ENCODE measurements at regions not wholly inside any gene's neighbourhood (a gene's known extent, or its start where the extent isn't known, plus 50 kb on each side); places are given as distances from the start of the nearest gene placed in this dataset.

GRCh38 chr7:4428526-4428925 lies 253.6 kb upstream of the FOXK1 start:
- peaks cover 78% of the 10 kb centered on the region for H3K9me3 Mint-ChIP-seq
- no peak overlapping the region for H3K27ac Mint-ChIP-seq
- DNase-seq: no peak
- TF ChIP-seq CTCF (IDR thresholded peaks at IDR 0.05): no peak
- no peaks in the 10 kb centered on the region for H3K36me3 Mint-ChIP-seq (ENCODE audit: low read depth)
- H3K27me3 Mint-ChIP-seq (ENCODE audit: low read depth, poor library complexity): peaks cover 12% of the 10 kb centered on the region
- H3K4me1 Mint-ChIP-seq: no peaks in the 10 kb centered on the region
- no peak overlapping the region for H3K4me3 Mint-ChIP-seq

GRCh38 chr7:4430227-4430626 lies 251.9 kb upstream of the FOXK1 start:
- H3K27ac Mint-ChIP-seq: no peak overlapping the region
- no peaks in the 10 kb centered on the region for H3K36me3 Mint-ChIP-seq (ENCODE audit: low read depth)
- no peaks in the 10 kb centered on the region for H3K4me1 Mint-ChIP-seq
- peaks cover 12% of the 10 kb centered on the region for H3K27me3 Mint-ChIP-seq (ENCODE audit: low read depth, poor library complexity)
- TF ChIP-seq CTCF (IDR thresholded peaks at IDR 0.05): no peak
- no peak for DNase-seq
- no peak overlapping the region for H3K4me3 Mint-ChIP-seq
- peaks cover 79% of the 10 kb centered on the region for H3K9me3 Mint-ChIP-seq

GRCh38 chr7:4434306-4434705 lies 247.8 kb upstream of the FOXK1 start:
- Mint-ChIP-seq H3K27me3 (ENCODE audit: low read depth, poor library complexity) (peaks cover 24% of the 10 kb centered on the region), H3K36me3 (ENCODE audit: low read depth) (no peaks in the 10 kb centered on the region), H3K9me3 (peaks cover 51% of the 10 kb centered on the region), H3K4me1 (no peaks in the 10 kb centered on the region), H3K4me3 (no peak overlapping the region), H3K27ac (no peak overlapping the region)
- DNase-seq: no peak
- TF ChIP-seq CTCF (IDR thresholded peaks at IDR 0.05): no peak

- Mint-ChIP-seq H3K4me1 (no peaks in the 10 kb centered on the region), H3K36me3 (ENCODE audit: low read depth) (no peaks in the 10 kb centered on the region), H3K9me3 (peaks cover 30% of the 10 kb centered on the region), H3K27ac (no peak overlapping the region), H3K27me3 (ENCODE audit: low read depth, poor library complexity) (peaks cover 20% of the 10 kb centered on the region), H3K4me3 (no peak overlapping the region)
- DNase-seq: no peak
- no peak for TF ChIP-seq CTCF (IDR thresholded peaks at IDR 0.05)
Observed at GRCh38 chr7:4436361-4436895, 245.7 kb upstream of the FOXK1 start.

- Mint-ChIP-seq H3K27me3 (ENCODE audit: low read depth, poor library complexity) (peaks cover 16% of the 10 kb centered on the region), H3K4me1 (no peaks in the 10 kb centered on the region), H3K4me3 (no peak overlapping the region), H3K27ac (no peak overlapping the region), H3K9me3 (peaks cover 25% of the 10 kb centered on the region), H3K36me3 (ENCODE audit: low read depth) (no peaks in the 10 kb centered on the region)
- TF ChIP-seq CTCF (IDR thresholded peaks at IDR 0.05): no peak
- DNase-seq: no peak
Observed at GRCh38 chr7:4436936-4437335, 245.2 kb upstream of the FOXK1 start.

GRCh38 chr7:4437916-4438315 lies 244.2 kb upstream of the FOXK1 start:
- no peak overlapping the region for H3K4me3 Mint-ChIP-seq
- H3K36me3 Mint-ChIP-seq (ENCODE audit: low read depth): no peaks in the 10 kb centered on the region
- peaks cover 22% of the 10 kb centered on the region for H3K9me3 Mint-ChIP-seq
- TF ChIP-seq CTCF (IDR thresholded peaks at IDR 0.05): no peak
- H3K27ac Mint-ChIP-seq: no peak overlapping the region
- no peak for DNase-seq
- H3K27me3 Mint-ChIP-seq (ENCODE audit: low read depth, poor library complexity): peaks cover 15% of the 10 kb centered on the region
- no peaks in the 10 kb centered on the region for H3K4me1 Mint-ChIP-seq

Measured in nephron progenitor cell (in vitro differentiated cells).